HUES48 (cell line): ENCODE measurements at regions not wholly inside any gene's neighbourhood (a gene's known extent, or its start where the extent isn't known, plus 50 kb on each side); places are given as distances from the start of the nearest gene placed in this dataset.
"Not testable (repeated sequence)": the region's sequence is repeated elsewhere in the genome, so short reads cannot be mapped to it uniquely, and the experiment has no call there.

Experiments used
- H3K27ac ChIP-seq: one replicate; pipeline ENCODE4 v1.7.0; 2013; ENCODE audit warnings: low read depth, low read length, inconsistent platforms
- H3K27me3 ChIP-seq: 2 replicates; pipeline ENCODE4 v1.6.1; 2013; ENCODE audit warnings: mild to moderate bottlenecking, low read length; ENCODE audit not compliant: control insufficient read depth, insufficient read depth
- H3K36me3 ChIP-seq: 2 replicates; pipeline ENCODE4 v1.6.1; 2013; ENCODE audit warnings: low read length; ENCODE audit not compliant: control insufficient read depth, insufficient read depth
- H3K4me1 ChIP-seq: 2 replicates; pipeline ENCODE4 v1.6.1; 2013; ENCODE audit warnings: mild to moderate bottlenecking, low read length; ENCODE audit not compliant: control insufficient read depth, insufficient read depth
- H3K4me3 ChIP-seq: 2 replicates; pipeline ENCODE4 v1.5.1; 2013; ENCODE audit warnings: mild to moderate bottlenecking, low read depth, low read length
- H3K9ac ChIP-seq: 2 replicates; pipeline ENCODE4 v1.6.1; 2013; ENCODE audit warnings: mild to moderate bottlenecking, low read depth, low read length, moderate library complexity
- H3K9me3 ChIP-seq: 2 replicates; pipeline ENCODE4 v1.6.1; 2013; ENCODE audit warnings: low read length; ENCODE audit not compliant: control insufficient read depth, insufficient read depth

DNA sequence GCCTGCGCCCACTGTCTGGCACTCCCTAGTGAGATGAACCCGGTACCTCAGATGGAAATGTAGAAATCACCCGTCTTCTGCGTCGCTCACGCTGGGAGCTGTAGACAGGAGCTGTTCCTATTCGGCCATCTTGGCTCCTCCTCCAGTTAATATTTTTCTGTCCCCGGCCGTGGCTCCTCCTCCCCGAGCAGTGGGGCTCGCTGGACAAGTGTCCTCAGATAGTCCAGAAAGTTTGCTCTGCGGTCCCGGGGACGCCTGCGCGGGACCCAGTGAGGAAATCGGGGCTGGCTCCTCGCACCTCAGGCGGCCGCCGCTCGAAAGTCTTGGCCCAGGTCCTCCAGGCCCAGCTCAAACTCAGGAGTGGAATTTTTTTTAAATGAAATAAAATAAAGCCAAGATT is 749.3 kb upstream of the CHORDC1 start:
- H3K4me1 ChIP-seq, H3K9me3 ChIP-seq, H3K27me3 ChIP-seq, H3K36me3 ChIP-seq, H3K27ac ChIP-seq, H3K4me3 ChIP-seq, H3K9ac ChIP-seq: not testable (repeated sequence)

DNA sequence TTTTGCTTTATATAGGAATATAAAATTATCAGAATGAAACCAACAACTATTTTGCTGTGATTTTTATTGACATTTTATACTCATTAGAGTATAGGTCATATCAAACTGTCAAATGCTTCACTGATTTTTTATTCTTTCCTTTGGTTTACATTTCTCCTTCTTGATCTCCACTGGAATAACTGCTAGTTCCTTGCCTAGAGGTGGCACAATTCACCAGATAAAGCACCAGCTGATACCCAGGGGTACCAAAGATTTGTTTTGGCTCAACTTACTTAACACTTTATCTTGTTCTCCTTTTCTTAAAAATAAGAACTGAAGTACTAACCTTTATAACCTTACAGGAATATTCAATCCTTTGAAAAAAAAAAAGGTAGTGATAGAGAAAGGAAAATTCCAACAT is 725.1 kb upstream of the CHORDC1 start:
- Histone ChIP-seq H3K9me3 (no peaks in the 10 kb centered on the region), H3K27ac (no peak overlapping the region), H3K4me3 (no peak overlapping the region), H3K36me3 (no peaks in the 10 kb centered on the region), H3K27me3 (no peaks in the 10 kb centered on the region), H3K9ac (no peak overlapping the region), H3K4me1 (no peaks in the 10 kb centered on the region)

DNA sequence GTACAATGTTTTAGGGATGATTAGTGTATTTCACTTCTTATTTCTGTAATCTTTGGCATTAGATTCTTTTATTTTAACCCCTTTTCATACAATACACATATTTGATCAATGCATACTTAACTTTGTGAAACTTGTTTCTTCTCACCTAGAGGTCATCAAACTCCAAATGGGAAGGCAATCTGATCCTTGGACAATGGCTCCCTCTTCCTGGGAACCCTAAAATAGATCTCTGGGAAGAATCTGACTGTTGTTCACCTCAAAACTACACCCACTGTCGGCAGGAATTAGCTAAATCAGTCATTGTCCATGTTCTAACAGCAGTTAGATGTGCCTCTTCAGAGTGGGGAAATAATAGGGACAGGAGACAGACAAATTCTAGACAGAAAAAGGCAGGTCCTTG is 707.4 kb upstream of the CHORDC1 start:
- H3K4me1 ChIP-seq, result no peaks in the 10 kb centered on the region
- H3K27ac ChIP-seq, result no peak overlapping the region
- H3K9me3 ChIP-seq, result no peaks in the 10 kb centered on the region
- H3K27me3 ChIP-seq, result no peaks in the 10 kb centered on the region
- H3K36me3 ChIP-seq, result no peaks in the 10 kb centered on the region
- no peak overlapping the region for H3K4me3 ChIP-seq
- no peak overlapping the region for H3K9ac ChIP-seq

DNA sequence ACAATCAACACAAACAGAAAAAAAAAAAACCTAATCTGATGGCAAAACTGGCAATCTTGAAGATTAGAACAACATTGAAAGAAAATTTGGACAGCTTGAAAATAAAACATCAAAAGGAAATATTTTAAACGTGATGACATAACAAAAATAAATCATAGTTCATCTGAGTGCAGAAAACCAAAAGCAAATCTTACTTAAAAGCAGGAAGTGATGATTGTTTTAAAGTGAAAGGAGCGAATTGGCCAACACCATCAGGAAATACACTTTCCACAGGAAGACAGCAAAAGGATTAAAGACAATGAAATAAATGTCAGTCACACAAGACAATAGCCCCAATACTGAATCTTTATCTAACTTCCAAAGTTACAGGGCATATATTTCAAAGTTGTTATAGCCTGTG is 696.5 kb upstream of the CHORDC1 start:
- no peak overlapping the region for H3K27ac ChIP-seq
- no peak overlapping the region for H3K9ac ChIP-seq
- H3K4me3 ChIP-seq, result no peak overlapping the region
- H3K4me1 ChIP-seq, result no peaks in the 10 kb centered on the region
- no peaks in the 10 kb centered on the region for H3K9me3 ChIP-seq
- no peaks in the 10 kb centered on the region for H3K36me3 ChIP-seq
- no peaks in the 10 kb centered on the region for H3K27me3 ChIP-seq

DNA sequence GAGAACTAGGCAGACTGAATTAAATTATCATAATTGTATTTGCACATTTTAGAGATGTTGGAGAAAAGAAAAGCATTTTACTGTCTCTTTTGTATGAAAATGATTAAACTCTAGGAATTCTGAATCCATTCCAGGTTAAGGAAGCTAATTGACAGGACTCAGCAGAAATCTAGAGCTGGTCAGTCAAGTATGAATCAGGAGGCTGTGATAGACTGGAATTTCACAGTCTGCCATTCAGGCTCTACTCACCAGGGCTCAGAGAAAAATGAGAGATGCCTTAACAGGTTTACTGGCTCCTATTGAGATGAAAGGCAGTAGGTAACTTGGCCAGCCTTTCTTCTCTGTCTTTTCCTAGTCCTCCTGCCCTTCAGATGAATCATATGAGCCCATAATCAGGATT is 693.9 kb upstream of the CHORDC1 start:
- no peak overlapping the region for H3K4me3 ChIP-seq
- no peaks in the 10 kb centered on the region for H3K4me1 ChIP-seq
- H3K27ac ChIP-seq, result no peak overlapping the region
- no peaks in the 10 kb centered on the region for H3K9me3 ChIP-seq
- H3K27me3 ChIP-seq, result no peaks in the 10 kb centered on the region
- H3K36me3 ChIP-seq, result no peaks in the 10 kb centered on the region
- H3K9ac ChIP-seq, result no peak overlapping the region

DNA sequence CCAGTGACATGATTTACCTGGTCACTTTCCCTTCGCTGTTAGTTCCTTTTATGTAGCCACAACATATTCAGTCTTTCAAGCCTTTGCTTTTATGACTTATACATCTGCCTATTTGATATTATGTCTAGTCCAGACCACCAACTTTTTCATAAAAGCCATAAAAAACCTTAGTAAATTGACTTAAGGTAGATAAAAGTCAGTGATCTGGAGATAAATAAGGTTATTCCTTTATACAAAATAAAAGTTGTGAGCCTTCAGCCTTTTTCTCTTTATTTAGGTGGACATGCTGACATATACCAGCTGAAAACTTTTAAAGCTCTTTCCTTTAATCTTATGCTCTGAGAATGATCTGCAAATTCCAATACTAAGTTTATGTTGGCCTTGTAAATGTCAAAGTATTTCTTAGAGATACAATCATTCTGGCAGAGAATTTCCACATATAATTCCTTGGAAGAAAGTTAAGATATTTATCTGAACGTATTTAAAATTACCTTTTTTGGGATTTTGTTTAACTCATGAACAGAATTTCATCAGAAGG is 690.4 kb upstream of the CHORDC1 start:
- Histone ChIP-seq H3K9me3 (no peaks in the 10 kb centered on the region), H3K27me3 (no peaks in the 10 kb centered on the region), H3K4me3 (no peak overlapping the region), H3K36me3 (no peaks in the 10 kb centered on the region), H3K27ac (no peak overlapping the region), H3K4me1 (no peaks in the 10 kb centered on the region), H3K9ac (no peak overlapping the region)

DNA sequence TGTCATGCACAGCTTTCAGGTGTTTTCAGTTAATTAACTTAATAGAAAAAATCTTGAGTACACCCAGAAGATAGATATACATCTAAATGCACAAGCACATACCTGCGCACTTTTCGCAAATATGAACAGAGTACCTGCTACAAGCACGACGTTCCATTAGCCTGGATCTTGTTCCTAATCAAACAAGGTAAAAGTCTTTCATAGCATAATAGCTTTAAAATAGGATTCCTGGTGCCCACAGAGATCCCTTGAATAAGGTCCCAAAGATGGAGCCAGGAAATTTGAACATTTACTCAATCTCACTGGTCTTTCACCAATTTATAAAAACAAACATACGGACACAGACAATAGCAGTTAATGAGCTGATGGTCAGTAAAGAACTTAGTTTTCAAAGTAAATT is 689.8 kb upstream of the CHORDC1 start:
- Histone ChIP-seq H3K4me3 (no peak overlapping the region), H3K27ac (no peak overlapping the region), H3K27me3 (no peaks in the 10 kb centered on the region)

DNA sequence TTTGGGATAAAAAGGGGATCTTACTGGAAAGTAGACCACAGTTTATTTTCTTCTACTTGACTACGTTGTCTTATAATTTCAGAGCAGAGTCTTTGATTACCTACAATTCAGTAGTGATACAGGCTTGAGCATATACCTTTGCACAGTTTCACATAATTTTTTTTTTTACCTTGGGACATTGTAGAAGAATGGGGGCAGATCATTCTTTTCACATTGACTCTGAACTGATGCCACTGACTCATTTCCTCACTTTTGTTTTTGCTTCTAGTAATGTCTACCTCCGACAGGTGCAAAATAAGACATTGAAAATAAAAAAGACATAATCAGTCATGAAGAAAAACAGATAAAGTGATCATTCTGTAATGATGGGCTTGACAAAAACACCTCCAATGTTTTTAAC is 688.3 kb upstream of the CHORDC1 start:
- no peak overlapping the region for H3K4me3 ChIP-seq
- H3K4me1 ChIP-seq, result no peaks in the 10 kb centered on the region
- no peak overlapping the region for H3K9ac ChIP-seq
- H3K27me3 ChIP-seq, result no peaks in the 10 kb centered on the region
- H3K27ac ChIP-seq, result no peak overlapping the region
- H3K9me3 ChIP-seq, result no peaks in the 10 kb centered on the region
- no peaks in the 10 kb centered on the region for H3K36me3 ChIP-seq

More for the DNA sequence above, 689.8 kb upstream of the CHORDC1 start:
- Histone ChIP-seq H3K36me3 (no peaks in the 10 kb centered on the region), H3K9ac (no peak overlapping the region), H3K9me3 (no peaks in the 10 kb centered on the region), H3K4me1 (no peaks in the 10 kb centered on the region)

DNA sequence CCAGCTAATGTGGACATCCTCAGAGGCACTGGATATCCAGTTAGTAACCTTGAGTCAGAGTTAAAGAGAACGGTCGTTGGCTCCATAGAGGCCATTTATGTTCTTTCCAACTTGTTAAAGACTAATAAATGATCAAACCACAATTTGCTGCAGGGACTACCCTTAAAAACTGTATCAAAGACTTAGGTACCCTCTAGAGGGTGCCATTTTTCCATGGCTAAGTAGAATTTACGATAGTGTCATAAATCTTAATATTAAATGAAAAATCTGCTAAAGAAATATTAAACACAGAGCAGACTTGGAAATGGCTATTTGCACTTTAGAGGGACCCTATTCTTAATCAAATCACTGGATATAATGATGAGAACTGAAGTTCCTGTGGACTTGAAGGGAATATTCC is 685.2 kb upstream of the CHORDC1 start:
- H3K4me1 ChIP-seq, result no peaks in the 10 kb centered on the region
- no peak overlapping the region for H3K9ac ChIP-seq
- no peaks in the 10 kb centered on the region for H3K27me3 ChIP-seq
- no peaks in the 10 kb centered on the region for H3K9me3 ChIP-seq
- H3K27ac ChIP-seq, result no peak overlapping the region
- no peak overlapping the region for H3K4me3 ChIP-seq
- H3K36me3 ChIP-seq, result no peaks in the 10 kb centered on the region

DNA sequence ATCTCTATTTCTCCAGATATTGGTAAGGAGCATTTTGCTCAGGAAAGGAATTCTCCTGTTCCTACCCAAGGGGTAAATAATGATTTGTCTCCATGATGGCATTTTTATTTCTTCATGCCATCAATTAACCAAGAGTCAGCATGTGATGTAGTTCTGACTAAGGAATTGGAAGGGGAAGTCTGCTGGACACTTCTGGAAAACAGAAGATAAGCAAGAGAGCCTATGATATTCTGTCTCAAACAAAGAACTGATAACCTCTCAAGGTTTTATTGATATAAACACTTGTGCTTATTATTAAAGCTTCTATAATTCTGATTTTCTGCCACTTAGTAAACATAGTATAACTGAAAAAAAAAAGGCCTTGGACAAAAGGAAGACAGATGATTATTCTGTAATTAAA is 673.0 kb upstream of the CHORDC1 start:
- H3K4me1 ChIP-seq, result no peaks in the 10 kb centered on the region
- no peak overlapping the region for H3K9ac ChIP-seq
- no peaks in the 10 kb centered on the region for H3K27me3 ChIP-seq
- no peaks in the 10 kb centered on the region for H3K36me3 ChIP-seq
- no peak overlapping the region for H3K27ac ChIP-seq
- no peaks in the 10 kb centered on the region for H3K9me3 ChIP-seq
- H3K4me3 ChIP-seq, result no peak overlapping the region

DNA sequence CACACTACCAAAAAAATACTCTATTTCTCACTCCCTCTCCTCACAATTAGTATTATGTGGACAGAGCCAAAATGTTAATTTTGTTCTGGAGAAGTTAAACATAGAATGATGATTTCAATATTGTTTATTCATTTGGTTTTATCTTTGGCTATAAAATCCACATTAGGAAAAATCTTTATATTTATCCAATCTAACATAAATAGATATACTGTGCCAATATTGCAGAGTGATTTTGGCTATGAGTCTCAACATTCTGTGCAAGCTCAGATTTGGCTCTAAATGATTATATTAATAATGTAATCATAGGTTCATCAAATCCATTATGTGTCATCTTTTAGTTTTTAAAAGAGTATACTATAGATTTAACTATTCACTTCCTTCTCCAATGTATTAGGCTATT is 667.5 kb upstream of the CHORDC1 start:
- no peak overlapping the region for H3K9ac ChIP-seq
- H3K36me3 ChIP-seq, result no peaks in the 10 kb centered on the region
- no peaks in the 10 kb centered on the region for H3K4me1 ChIP-seq
- no peaks in the 10 kb centered on the region for H3K27me3 ChIP-seq
- H3K9me3 ChIP-seq, result no peaks in the 10 kb centered on the region
- no peak overlapping the region for H3K4me3 ChIP-seq
- no peak overlapping the region for H3K27ac ChIP-seq

DNA sequence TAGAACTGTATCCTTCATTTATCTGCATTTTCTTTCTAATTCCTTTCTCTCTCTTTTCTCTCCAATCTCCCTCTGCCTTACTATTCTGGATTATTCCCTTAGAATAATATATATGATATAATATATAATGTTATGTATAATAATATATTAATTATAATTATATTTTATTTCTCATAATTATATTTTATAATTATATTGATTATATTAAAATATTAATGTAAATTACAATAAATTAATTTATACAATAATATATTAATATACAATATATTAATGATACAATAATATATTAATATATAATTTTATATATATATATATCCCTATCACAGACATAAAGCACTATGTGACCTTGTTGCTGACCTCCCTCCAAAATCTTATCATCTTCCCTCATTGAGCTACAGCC is 661.3 kb upstream of the CHORDC1 start:
- H3K9ac ChIP-seq, result no peak overlapping the region
- no peaks in the 10 kb centered on the region for H3K36me3 ChIP-seq
- no peaks in the 10 kb centered on the region for H3K9me3 ChIP-seq
- H3K27ac ChIP-seq, result no peak overlapping the region
- no peaks in the 10 kb centered on the region for H3K27me3 ChIP-seq
- no peaks in the 10 kb centered on the region for H3K4me1 ChIP-seq
- no peak overlapping the region for H3K4me3 ChIP-seq
